GM23248 (cell line): ENCODE measurements at regions not wholly inside any gene's neighbourhood (a gene's known extent, or its start where the extent isn't known, plus 50 kb on each side); places are given as distances from the start of the nearest gene placed in this dataset.

Experiments used
- DNase-seq: peaks from one replicate; pipeline ENCODE4 v3.0.0-alpha.2; 2015
- H2AFZ ChIP-seq: fragments of 200-600 bp; sonication (generic); 2 replicates; pipeline ENCODE4 v1.6.1; 2016; ENCODE audit warnings: antibody characterized with exemption
- H3F3A ChIP-seq: fragments of 200-600 bp; sonication (generic); 2 replicates; pipeline ENCODE4 v1.6.1; 2016; ENCODE audit warnings: mild to moderate bottlenecking, antibody characterized with exemption, mixed run types; ENCODE audit not compliant: insufficient read depth
- H3K27ac ChIP-seq: fragments of 200-600 bp; sonication (generic); 2 replicates; pipeline ENCODE4 v1.5.1; 2016; ENCODE audit warnings: mild to moderate bottlenecking
- H3K27me3 ChIP-seq: fragments of 200-600 bp; sonication (generic); replicated peaks from 2 replicates; pipeline ENCODE4 v1.6.1; 2016; ENCODE audit warnings: mild to moderate bottlenecking; ENCODE audit not compliant: insufficient read depth
- H3K36me3 ChIP-seq: fragments of 200-600 bp; sonication (generic); 2 replicates; pipeline ENCODE4 v1.6.1; 2016; ENCODE audit warnings: low read depth, mild to moderate bottlenecking
- H3K4me1 ChIP-seq: fragments of 200-600 bp; sonication (generic); 2 replicates; pipeline ENCODE4 v1.6.1; 2016; ENCODE audit warnings: mild to moderate bottlenecking; ENCODE audit not compliant: insufficient read depth
- H3K4me2 ChIP-seq: fragments of 200-600 bp; sonication (generic); one replicate; pipeline ENCODE4 v1.6.1; 2016; ENCODE audit warnings: mild to moderate bottlenecking; ENCODE audit not compliant: unreplicated experiment
- H3K4me3 ChIP-seq: fragments of 200-600 bp; sonication (generic); 2 replicates; pipeline ENCODE4 v1.5.1; 2016; ENCODE audit warnings: mild to moderate bottlenecking
- H3K79me2 ChIP-seq: fragments of 200-600 bp; sonication (generic); 2 replicates; pipeline ENCODE4 v1.6.1; 2016; ENCODE audit warnings: mild to moderate bottlenecking; ENCODE audit not compliant: insufficient read depth
- H3K9ac ChIP-seq: fragments of 200-600 bp; sonication (generic); 2 replicates; pipeline ENCODE4 v1.6.1; 2016; ENCODE audit warnings: mild to moderate bottlenecking
- H3K9me2 ChIP-seq: fragments of 200-600 bp; sonication (generic); 2 replicates; pipeline ENCODE4 v1.6.1; 2016; ENCODE audit warnings: mixed run types, mild to moderate bottlenecking, moderate library complexity; ENCODE audit not compliant: insufficient read depth
- H3K9me3 ChIP-seq: fragments of 200-600 bp; sonication (generic); one replicate; pipeline ENCODE4 v1.6.1; 2017; ENCODE audit warnings: low read depth
- H4K20me1 ChIP-seq: fragments of 200-600 bp; sonication (generic); 2 replicates; pipeline ENCODE4 v1.6.0; 2016; ENCODE audit not compliant: insufficient read depth
- EZH2 ChIP-seq: fragments of 200-600 bp; sonication (generic); IDR thresholded peaks from 2 replicates; pipeline ENCODE4 v1.6.1; 2018; ENCODE audit warnings: antibody characterized with exemption, mild to moderate bottlenecking; ENCODE audit not compliant: insufficient read depth, poor library complexity, severe bottlenecking
- EZH2phosphoT487 ChIP-seq: fragments of 200-600 bp; sonication (generic); IDR thresholded peaks from 2 replicates; pipeline ENCODE4 v1.6.1; 2018; ENCODE audit warnings: antibody characterized with exemption, moderate library complexity, mild to moderate bottlenecking, low read depth; ENCODE audit not compliant: insufficient read depth
- WGBS, 2 experiments: methylation state at CpG; one replicate each; pipeline ENCODE4 v1.1.6; 2015 to 2017; ENCODE audit warnings: low lambda C conversion rate in 2 of 2, low coverage in 1 of 2; ENCODE audit errors: missing lambda C conversion rate in 2 of 2; 5-methylcytosine and 5-hydroxymethylcytosine counted together
- in situ Hi-C: fragments of 300-500 bp; cut with MboI; formaldehyde crosslinking; loops from 2 replicates; pipeline ENCODE4 v1.15.0; 2020

DNA sequence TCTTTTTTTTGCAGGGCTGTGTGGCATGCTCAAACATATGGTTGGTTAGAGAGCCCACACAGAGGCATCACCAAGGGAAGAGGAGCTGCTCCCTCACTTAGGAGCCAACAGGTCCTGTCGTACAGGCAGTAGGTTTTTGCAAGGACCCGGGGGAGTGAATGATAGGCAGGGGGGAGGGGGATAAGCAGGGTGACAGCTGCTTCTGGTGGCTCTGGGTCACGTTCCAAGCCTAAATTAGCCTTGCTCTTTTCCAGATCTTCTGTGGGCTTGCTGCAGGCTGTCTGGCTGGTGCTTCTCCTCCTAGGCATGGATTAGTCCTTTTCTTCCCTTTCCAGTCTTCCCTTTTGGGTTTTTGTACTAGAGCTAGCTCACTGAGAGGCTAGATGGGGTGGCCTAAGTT is 117.7 kb upstream of the PODXL start:
- Histone ChIP-seq H3K36me3 (no peaks in the 10 kb centered on the region), H3K4me2 (no peak overlapping the region), H3K9me3 (no peaks in the 10 kb centered on the region), H3F3A (no peaks in the 10 kb centered on the region), H3K9ac (no peak overlapping the region), H3K4me1 (no peaks in the 10 kb centered on the region), H3K27ac (no peak overlapping the region), H3K9me2 (no peaks in the 10 kb centered on the region), H3K79me2 (no peaks in the 10 kb centered on the region), H3K27me3 (no peaks in the 10 kb centered on the region), H3K4me3 (no peak overlapping the region), H2AFZ (no peak overlapping the region), H4K20me1 (no peaks in the 10 kb centered on the region)
- WGBS, 2 experiments = 26 to 29% methylated on average over 3 of the region's 3 CpGs
- no peak for DNase-seq
- in situ Hi-C loops = no loop called here
- TF ChIP-seq EZH2 = no peak
- TF ChIP-seq EZH2phosphoT487 = no peak

- H3K27me3 ChIP-seq = no peaks in the 10 kb centered on the region
- no peak overlapping the region for H2AFZ ChIP-seq
- H3K9me2 ChIP-seq = no peaks in the 10 kb centered on the region
- no peak for TF ChIP-seq EZH2
- no peak overlapping the region for H3K9ac ChIP-seq
- WGBS, 2 experiments = 37 to 47% methylated on average over 3 of the region's 3 CpGs
- in situ Hi-C loops = no loop called here
- no peaks in the 10 kb centered on the region for H3K79me2 ChIP-seq
- H3K27ac ChIP-seq = no peak overlapping the region
- H3K4me2 ChIP-seq = no peak overlapping the region
- no peaks in the 10 kb centered on the region for H3K9me3 ChIP-seq
- no peaks in the 10 kb centered on the region for H3K4me1 ChIP-seq
- H4K20me1 ChIP-seq = no peaks in the 10 kb centered on the region
- DNase-seq = no peak
- H3K4me3 ChIP-seq = no peak overlapping the region
- H3F3A ChIP-seq = no peaks in the 10 kb centered on the region
- no peaks in the 10 kb centered on the region for H3K36me3 ChIP-seq
Measured at GRCh38 chr7:131673576-131673975, 117.1 kb upstream of the PODXL start.

DNA sequence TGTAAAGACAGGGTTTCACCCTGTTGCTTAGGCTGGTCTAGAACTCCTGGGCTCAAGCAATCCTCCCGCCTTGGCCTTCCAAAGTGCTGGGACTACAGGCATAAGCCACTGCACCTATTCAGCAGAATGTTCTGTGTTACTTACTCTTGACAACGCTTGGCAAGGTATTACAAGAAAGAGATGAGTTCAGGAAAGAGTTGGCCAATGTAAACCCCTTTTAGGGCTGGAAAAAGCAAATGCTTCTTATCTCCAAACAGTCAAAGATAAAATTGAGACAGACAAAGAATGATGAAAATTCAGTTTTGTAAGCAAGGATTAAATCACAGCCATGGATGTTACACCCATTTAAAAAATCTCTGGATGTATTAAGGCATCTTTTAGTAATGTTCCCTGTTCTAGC is 114.0 kb upstream of the PODXL start:
- no peak for DNase-seq
- no peaks in the 10 kb centered on the region for H3K4me1 ChIP-seq
- H3K79me2 ChIP-seq = no peaks in the 10 kb centered on the region
- no peaks in the 10 kb centered on the region for H3K27me3 ChIP-seq
- H3K4me3 ChIP-seq = no peak overlapping the region
- no peaks in the 10 kb centered on the region for H3F3A ChIP-seq
- no peak overlapping the region for H3K27ac ChIP-seq
- H2AFZ ChIP-seq = no peak overlapping the region
- TF ChIP-seq EZH2phosphoT487 = no peak
- no peak for TF ChIP-seq EZH2
- H3K9ac ChIP-seq = no peak overlapping the region
- 71 to 85% methylated on average over 2 of the region's 2 CpGs for WGBS, 2 experiments
- H4K20me1 ChIP-seq = no peaks in the 10 kb centered on the region
- no peaks in the 10 kb centered on the region for H3K36me3 ChIP-seq
- H3K9me2 ChIP-seq = no peaks in the 10 kb centered on the region
- in situ Hi-C loops = no loop called here
- no peak overlapping the region for H3K4me2 ChIP-seq
- H3K9me3 ChIP-seq = no peaks in the 10 kb centered on the region

DNA sequence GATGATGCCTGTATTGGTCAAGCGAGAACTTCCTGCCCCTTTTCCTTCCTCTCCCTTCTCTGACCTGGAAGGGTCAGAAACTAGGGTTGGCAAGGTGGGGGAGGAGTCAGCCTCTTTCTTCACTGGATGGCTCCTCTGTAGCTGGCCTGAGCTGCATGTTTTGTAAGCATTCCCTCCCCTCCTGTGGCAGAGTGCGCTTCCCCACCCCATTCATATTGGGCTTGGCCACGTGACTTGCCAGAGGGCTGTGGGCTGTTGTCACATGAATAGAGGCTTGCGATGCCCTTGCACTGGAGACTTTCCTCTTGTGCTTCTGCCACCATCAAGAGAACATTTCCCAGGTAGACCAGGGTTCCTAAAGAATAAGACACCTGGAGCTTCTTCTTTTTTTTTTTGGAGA is 111.3 kb upstream of the PODXL start:
- Histone ChIP-seq H3K9me2 (no peaks in the 10 kb centered on the region), H3K9ac (no peak overlapping the region), H3K27me3 (no peaks in the 10 kb centered on the region), H3K27ac (no peak overlapping the region), H3K36me3 (no peaks in the 10 kb centered on the region), H3K79me2 (no peaks in the 10 kb centered on the region), H4K20me1 (no peaks in the 10 kb centered on the region), H2AFZ (no peak overlapping the region), H3K9me3 (no peaks in the 10 kb centered on the region), H3F3A (no peaks in the 10 kb centered on the region), H3K4me1 (no peaks in the 10 kb centered on the region), H3K4me3 (no peak overlapping the region), H3K4me2 (no peak overlapping the region)
- WGBS, 2 experiments = 79 to 88% methylated on average over 4 of the region's 4 CpGs
- in situ Hi-C loops = no loop called here
- DNase-seq = no peak
- TF ChIP-seq EZH2phosphoT487 (no peak), EZH2 (no peak)

GRCh38 chr7:131665021-131665420 is 108.6 kb upstream of the PODXL start:
- in situ Hi-C loops = no loop called here
- no peak for DNase-seq

More at GRCh38 chr7:131665021-131665420, 108.6 kb upstream of the PODXL start:
- H4K20me1 ChIP-seq = no peaks in the 10 kb centered on the region
- H3K4me1 ChIP-seq = no peaks in the 10 kb centered on the region
- H3K27me3 ChIP-seq = no peaks in the 10 kb centered on the region
- H3K27ac ChIP-seq = no peak overlapping the region
- H3K36me3 ChIP-seq = no peaks in the 10 kb centered on the region
- no peak overlapping the region for H3K4me2 ChIP-seq
- H3K79me2 ChIP-seq = no peaks in the 10 kb centered on the region
- no peaks in the 10 kb centered on the region for H3K9me3 ChIP-seq
- H3K9me2 ChIP-seq = no peaks in the 10 kb centered on the region
- TF ChIP-seq EZH2 (no peak), EZH2phosphoT487 (no peak)
- H3K9ac ChIP-seq = no peak overlapping the region
- WGBS, 2 experiments = 78 to 82% methylated on average over 3 of the region's 3 CpGs
- no peak overlapping the region for H2AFZ ChIP-seq
- no peak overlapping the region for H3K4me3 ChIP-seq
- H3F3A ChIP-seq = no peaks in the 10 kb centered on the region
